Osteocyte (in vitro differentiated cells): ENCODE measurements at regions not wholly inside any gene's neighbourhood (a gene's known extent, or its start where the extent isn't known, plus 50 kb on each side); places are given as distances from the start of the nearest gene placed in this dataset.

Source experiments
- DNase-seq: peaks from one replicate; pipeline ENCODE4 v3.0.0; 2021; ENCODE audit warnings: mixed read lengths; ENCODE audit not compliant: unreplicated experiment; ENCODE audit errors: extremely low spot score
- H3K27ac Mint-ChIP-seq: one replicate; pipeline ENCODE4 v1.8.0; 2021; ENCODE audit warnings: mild to moderate bottlenecking, mixed read lengths; ENCODE audit not compliant: unreplicated experiment
- H3K27me3 Mint-ChIP-seq: one replicate; pipeline ENCODE4 v1.8.0; 2021; ENCODE audit warnings: mixed read lengths; ENCODE audit not compliant: unreplicated experiment
- H3K36me3 Mint-ChIP-seq: one replicate; pipeline ENCODE4 v1.8.0; 2021; ENCODE audit warnings: mixed read lengths; ENCODE audit not compliant: unreplicated experiment
- H3K4me1 Mint-ChIP-seq: one replicate; pipeline ENCODE4 v1.8.0; 2021; ENCODE audit warnings: mixed read lengths; ENCODE audit not compliant: unreplicated experiment
- H3K4me3 Mint-ChIP-seq: one replicate; pipeline ENCODE4 v1.8.0; 2021; ENCODE audit warnings: mild to moderate bottlenecking, moderate library complexity, mixed read lengths; ENCODE audit not compliant: unreplicated experiment
- H3K9me3 Mint-ChIP-seq: one replicate; pipeline ENCODE4 v1.8.0; 2021; ENCODE audit warnings: mixed read lengths; ENCODE audit not compliant: unreplicated experiment
- CTCF ChIP-seq: fragments of 200-600 bp; sonication (generic); IDR thresholded peaks from 2 replicates; pipeline ENCODE4 v1.5.0; 2021; ENCODE audit warnings: antibody characterized with exemption, mild to moderate bottlenecking, moderate library complexity

GRCh38 chr2:30024281-30024680 is 102.9 kb upstream of the ALK start:
- no peak for TF ChIP-seq CTCF
- no peak overlapping the region for H3K4me3 Mint-ChIP-seq
- H3K36me3 Mint-ChIP-seq: no peaks in the 10 kb centered on the region
- no peak for DNase-seq
- H3K4me1 Mint-ChIP-seq: peaks cover 4% of the 10 kb centered on the region
- H3K9me3 Mint-ChIP-seq: no peaks in the 10 kb centered on the region
- no peak overlapping the region for H3K27ac Mint-ChIP-seq
- peaks cover 14% of the 10 kb centered on the region for H3K27me3 Mint-ChIP-seq

DNA sequence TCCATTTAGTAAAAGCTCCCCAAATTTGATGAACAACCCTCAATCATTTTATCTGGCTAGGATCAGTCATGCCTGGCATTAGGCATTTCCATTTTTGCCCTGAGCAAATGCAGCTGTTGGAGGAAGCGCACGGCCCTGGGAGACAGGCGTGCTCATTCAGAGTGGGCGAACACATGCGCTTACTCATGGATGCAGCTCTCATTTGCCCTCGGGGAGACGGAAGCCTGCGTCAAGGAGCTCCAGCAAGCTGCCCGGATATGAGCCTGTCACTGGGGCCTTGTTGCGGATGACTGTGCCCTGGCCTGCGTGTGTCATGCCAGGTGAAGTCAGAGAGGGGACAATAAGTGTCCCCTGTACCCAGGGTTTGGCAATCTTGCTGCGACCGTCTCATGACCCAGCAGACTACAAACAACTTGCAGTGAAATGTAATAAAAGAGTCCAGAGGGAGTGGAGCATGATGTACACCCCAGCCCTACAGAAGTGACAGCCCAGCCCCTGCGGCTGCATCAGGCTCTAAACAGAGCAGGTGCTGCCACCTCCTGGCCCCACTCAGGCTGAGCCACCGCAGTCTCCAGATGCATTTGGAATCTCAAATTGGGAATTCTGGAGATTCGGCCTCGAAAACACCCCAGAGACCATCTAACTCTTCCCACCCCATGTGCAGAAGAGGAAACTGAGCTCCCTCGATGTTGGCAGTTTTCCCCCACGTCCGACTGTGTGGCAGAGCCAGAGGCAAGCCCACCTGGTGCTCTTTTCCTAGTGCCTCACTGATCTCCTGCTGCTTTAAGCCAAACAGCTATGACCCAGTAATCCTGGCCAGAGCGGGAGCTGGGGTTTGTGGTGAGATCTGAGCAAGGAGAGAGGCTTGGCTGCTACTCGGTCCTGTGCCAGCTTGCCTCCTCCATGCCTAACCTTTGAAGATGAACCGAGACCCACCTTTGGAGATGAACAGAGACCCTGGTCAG is 105.0 kb upstream of the ALK start:
- H3K27me3 Mint-ChIP-seq: peaks cover 16% of the 10 kb centered on the region
- H3K9me3 Mint-ChIP-seq: no peaks in the 10 kb centered on the region
- TF ChIP-seq CTCF: peak; percentile 61
- DNase-seq: no peak
- no peak overlapping the region for H3K4me3 Mint-ChIP-seq
- no peaks in the 10 kb centered on the region for H3K36me3 Mint-ChIP-seq
- no peak overlapping the region for H3K27ac Mint-ChIP-seq
- peaks cover 4% of the 10 kb centered on the region for H3K4me1 Mint-ChIP-seq

- no peak overlapping the region for H3K27ac Mint-ChIP-seq
- no peaks in the 10 kb centered on the region for H3K9me3 Mint-ChIP-seq
- H3K36me3 Mint-ChIP-seq: no peaks in the 10 kb centered on the region
- H3K4me1 Mint-ChIP-seq: peaks cover 4% of the 10 kb centered on the region
- TF ChIP-seq CTCF: no peak
- peaks cover 16% of the 10 kb centered on the region for H3K27me3 Mint-ChIP-seq
- no peak overlapping the region for H3K4me3 Mint-ChIP-seq
- peak; percentile 15 for DNase-seq
These were observed 108.4 kb upstream of the ALK start for GRCh38 chr2:30029804-30030203.

GRCh38 chr2:30030361-30030760 is 109.0 kb upstream of the ALK start:
- Mint-ChIP-seq H3K36me3 (no peaks in the 10 kb centered on the region), H3K9me3 (no peaks in the 10 kb centered on the region), H3K27ac (no peak overlapping the region), H3K4me1 (peaks cover 4% of the 10 kb centered on the region), H3K27me3 (peaks cover 16% of the 10 kb centered on the region), H3K4me3 (no peak overlapping the region)
- TF ChIP-seq CTCF: no peak
- DNase-seq: peak; percentile 17

DNA sequence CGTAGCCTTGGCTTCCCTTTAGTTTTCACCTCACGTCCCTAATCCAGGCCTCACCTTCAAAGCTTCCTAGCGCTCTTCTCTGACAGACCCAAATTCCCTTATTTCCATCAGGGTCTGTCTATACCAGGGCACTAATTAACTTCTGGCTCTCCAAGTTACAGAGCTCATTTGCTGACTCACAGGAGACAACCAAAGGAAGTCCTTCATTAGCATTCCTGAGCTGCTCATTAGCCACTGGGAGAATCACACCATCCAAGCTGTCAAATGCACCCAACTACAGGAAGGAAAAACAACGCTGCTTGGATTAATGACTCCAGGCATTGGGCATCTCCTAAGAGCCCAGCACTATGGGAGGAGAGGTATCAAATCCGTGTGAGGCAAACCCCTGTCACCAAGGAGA is 109.8 kb upstream of the ALK start:
- Mint-ChIP-seq H3K9me3 (no peaks in the 10 kb centered on the region), H3K4me1 (peaks cover 1% of the 10 kb centered on the region), H3K27ac (no peak overlapping the region), H3K4me3 (no peak overlapping the region), H3K36me3 (no peaks in the 10 kb centered on the region), H3K27me3 (peaks cover 16% of the 10 kb centered on the region)
- TF ChIP-seq CTCF: no peak
- peak; percentile 17 for DNase-seq
